H9 (cell line): ENCODE measurements at regions not wholly inside any gene's neighbourhood (a gene's known extent, or its start where the extent isn't known, plus 50 kb on each side); places are given as distances from the start of the nearest gene placed in this dataset.
"Not testable (repeated sequence)": the region's sequence is repeated elsewhere in the genome, so short reads cannot be mapped to it uniquely, and the experiment has no call there.

ENCODE experiments used
- DNase-seq: peaks from one replicate; pipeline ENCODE4 v3.0.0-alpha.2; 2017
- H2AFZ ChIP-seq: one replicate; pipeline ENCODE4 v1.6.1; 2013; ENCODE audit warnings: mild to moderate bottlenecking, low read length, control low read depth, moderate library complexity
- H2AK5ac ChIP-seq: 2 replicates; pipeline ENCODE4 v1.6.1; 2013; ENCODE audit warnings: low read length, control low read depth, mixed read lengths; ENCODE audit not compliant: insufficient read length
- H2BK120ac ChIP-seq: one replicate; pipeline ENCODE4 v1.6.1; 2013; ENCODE audit warnings: low read depth, mild to moderate bottlenecking, low read length, control low read depth, inconsistent platforms; ENCODE audit not compliant: poor library complexity, severe bottlenecking
- H2BK12ac ChIP-seq: 2 replicates; pipeline ENCODE4 v1.6.1; 2013; ENCODE audit warnings: low read length, control low read depth, mixed read lengths, low read depth; ENCODE audit not compliant: insufficient read length
- H2BK15ac ChIP-seq: 2 replicates; pipeline ENCODE4 v1.6.1; 2013; ENCODE audit warnings: low read depth, low read length, control low read depth
- H2BK20ac ChIP-seq: one replicate; pipeline ENCODE4 v1.6.1; 2013; ENCODE audit warnings: low read depth, mild to moderate bottlenecking, low read length, control low read depth, inconsistent platforms; ENCODE audit not compliant: poor library complexity, severe bottlenecking
- H2BK5ac ChIP-seq: 2 replicates; pipeline ENCODE4 v1.6.1; 2013; ENCODE audit warnings: low read length, control low read depth, mixed read lengths; ENCODE audit not compliant: insufficient read length
- H3K14ac ChIP-seq: 2 replicates; pipeline ENCODE4 v1.6.1; 2013; ENCODE audit warnings: low read length, control low read depth; ENCODE audit not compliant: insufficient read depth
- H3K18ac ChIP-seq: 2 replicates; pipeline ENCODE4 v1.6.1; 2013; ENCODE audit warnings: low read depth, mild to moderate bottlenecking, mixed read lengths, low read length, control low read depth; ENCODE audit not compliant: insufficient read length
- H3K23ac ChIP-seq: 2 replicates; pipeline ENCODE4 v1.6.1; 2013; ENCODE audit warnings: low read length, control low read depth, mixed read lengths, low read depth; ENCODE audit not compliant: insufficient read length
- H3K23me2 ChIP-seq: 2 replicates; pipeline ENCODE4 v1.6.1; 2013; ENCODE audit warnings: low read depth, mild to moderate bottlenecking, mixed read lengths, low read length, control low read depth; ENCODE audit not compliant: insufficient read length, poor library complexity, severe bottlenecking
- H3K27ac ChIP-seq: 2 replicates; pipeline ENCODE4 v1.5.1; 2013; ENCODE audit warnings: low read length, control low read depth, mixed read lengths, low read depth; ENCODE audit not compliant: insufficient read length
- H3K27me3 ChIP-seq: 2 replicates; pipeline ENCODE4 v1.6.1; 2013; ENCODE audit warnings: low read length, control low read depth, inconsistent platforms; ENCODE audit not compliant: insufficient read depth
- H3K4ac ChIP-seq: 2 replicates; pipeline ENCODE4 v1.6.1; 2013; ENCODE audit warnings: low read depth, mild to moderate bottlenecking, control low read depth, inconsistent platforms, low read length, moderate library complexity
- H3K4me1 ChIP-seq: 2 replicates; pipeline ENCODE4 v1.6.1; 2013; ENCODE audit warnings: low read length, control low read depth, inconsistent platforms; ENCODE audit not compliant: insufficient read depth
- H3K4me2 ChIP-seq: 2 replicates; pipeline ENCODE4 v1.6.1; 2013; ENCODE audit warnings: low read length, control low read depth, mixed read lengths; ENCODE audit not compliant: insufficient read length, insufficient read depth
- H3K56ac ChIP-seq: 2 replicates; pipeline ENCODE4 v1.6.1; 2013; ENCODE audit warnings: low read depth, mild to moderate bottlenecking, mixed read lengths, low read length, control low read depth; ENCODE audit not compliant: insufficient read length
- H3K79me1 ChIP-seq: 2 replicates; pipeline ENCODE4 v1.6.1; 2013; ENCODE audit warnings: low read depth, mild to moderate bottlenecking, moderate library complexity, low read length, control low read depth, inconsistent platforms; ENCODE audit not compliant: insufficient read depth, poor library complexity, severe bottlenecking
- H3K79me2 ChIP-seq: 2 replicates; pipeline ENCODE4 v1.6.1; 2013; ENCODE audit warnings: low read length, control low read depth, inconsistent platforms; ENCODE audit not compliant: insufficient read depth
- H3K9ac ChIP-seq: 2 replicates; pipeline ENCODE4 v1.6.1; 2013; ENCODE audit warnings: low read length, control low read depth, mixed read lengths; ENCODE audit not compliant: insufficient read length; ENCODE audit errors: extremely low read depth
- H3K9me3 ChIP-seq: one replicate; pipeline ENCODE4 v1.6.1; 2013; ENCODE audit warnings: low read depth, low read length, inconsistent platforms; ENCODE audit not compliant: control insufficient read depth
- H3T11ph ChIP-seq: one replicate; pipeline ENCODE4 v1.6.1; 2013; ENCODE audit warnings: mild to moderate bottlenecking, low read length, control low read depth, inconsistent platforms
- H4K20me1 ChIP-seq: one replicate; pipeline ENCODE4 v1.6.1; 2013; ENCODE audit not compliant: control insufficient read depth, insufficient read length, insufficient read depth
- H4K5ac ChIP-seq: 2 replicates; pipeline ENCODE4 v1.6.1; 2013; ENCODE audit warnings: low read depth, mild to moderate bottlenecking, mixed read lengths, low read length, control low read depth; ENCODE audit not compliant: insufficient read length
- H4K8ac ChIP-seq: replicated peaks from 2 replicates; pipeline ENCODE4 v1.6.1; 2013; ENCODE audit warnings: low read length, control low read depth, mixed read lengths, low read depth; ENCODE audit not compliant: insufficient read length
- H4K91ac ChIP-seq: 2 replicates; pipeline ENCODE4 v1.6.1; 2013; ENCODE audit warnings: low read depth, mild to moderate bottlenecking, moderate library complexity, mixed read lengths, low read length, control low read depth; ENCODE audit not compliant: insufficient read length
- H3K27ac Mint-ChIP-seq, 3 experiments: 2 replicates in 2 of 3; 3 replicates in 1 of 3; pipeline ENCODE4 v1.8.0; 2020 to 2021; ENCODE audit warnings: mixed read lengths in 3 of 3, mild to moderate bottlenecking in 1 of 3, moderate library complexity in 1 of 3
- H3K27me3 Mint-ChIP-seq: 2 replicates; pipeline ENCODE4 v1.8.0; 2021; ENCODE audit warnings: low read depth, mild to moderate bottlenecking, moderate library complexity, mixed read lengths
- H3K36me3 Mint-ChIP-seq, 3 experiments: 2 replicates in 2 of 3; 3 replicates in 1 of 3; pipeline ENCODE4 v1.8.0; 2020 to 2021; ENCODE audit warnings: low read depth in 3 of 3, mixed read lengths in 3 of 3; ENCODE audit not compliant: insufficient read depth in 1 of 3
- H3K4me1 Mint-ChIP-seq, 2 experiments: 2 replicates each; pipeline ENCODE4 v1.8.0; 2020; ENCODE audit warnings: mixed read lengths in 2 of 2
- H3K4me3 Mint-ChIP-seq, 2 experiments: 2 replicates in 1 of 2; 3 replicates in 1 of 2; pipeline ENCODE4 v1.8.0; 2020 to 2021; ENCODE audit warnings: mild to moderate bottlenecking in 2 of 2, mixed read lengths in 2 of 2, moderate library complexity in 1 of 2
- H3K9me3 Mint-ChIP-seq, 2 experiments: 2 replicates in 1 of 2; 3 replicates in 1 of 2; pipeline ENCODE4 v1.8.0; 2020; ENCODE audit warnings: mild to moderate bottlenecking in 2 of 2, mixed read lengths in 2 of 2, moderate library complexity in 1 of 2
- WGBS: extraction: QIAGEN DNeasy Blood & Tissue Kit; methylation state at CpG from one replicate; pipeline ENCODE4 v1.1.7; 2013; ENCODE audit warnings: missing lambda C conversion rate, low lambda C conversion rate, mixed read lengths; ENCODE audit not compliant: insufficient read length; ENCODE audit errors: extremely low coverage; 5-methylcytosine and 5-hydroxymethylcytosine counted together

DNA sequence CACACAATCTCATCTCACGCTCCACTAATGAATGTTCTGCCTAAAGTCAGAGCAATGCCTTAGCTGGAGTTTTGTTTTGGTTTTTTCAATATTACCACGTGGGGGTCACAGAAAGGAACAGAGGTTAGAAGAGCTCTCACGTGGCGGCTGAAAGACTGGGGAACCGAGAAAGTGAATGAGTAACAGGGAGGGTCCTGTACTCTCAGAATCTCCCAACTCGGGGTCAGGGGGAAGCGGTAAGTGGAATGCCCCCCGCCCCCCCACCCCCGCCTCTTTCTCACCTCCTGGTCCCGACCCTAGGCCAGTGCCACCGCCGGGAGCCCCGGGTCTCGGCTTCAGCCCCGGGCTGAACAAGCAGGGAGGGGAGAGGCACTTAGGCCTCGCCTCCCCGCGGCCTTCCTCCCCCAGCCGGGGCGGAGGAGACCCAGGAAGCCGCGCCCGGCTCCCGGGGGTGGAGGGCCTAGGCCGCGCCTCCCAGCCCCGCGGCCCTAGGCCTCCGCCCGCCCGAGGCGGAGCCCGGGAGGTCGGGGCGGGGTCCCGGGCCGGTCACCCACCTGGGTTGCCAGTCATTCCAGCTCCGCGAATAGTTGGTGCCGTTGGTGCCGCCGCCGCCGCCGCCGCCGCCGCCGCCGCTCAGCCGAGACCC lies 98.0 kb upstream of the METTL9 start:
- WGBS, result no CpG with 5 or more reads among the region's 51 CpGs
- H2BK20ac ChIP-seq, H3K9ac ChIP-seq, H4K91ac ChIP-seq, H3K4me1 ChIP-seq, H2AFZ ChIP-seq, H3K4ac ChIP-seq, H3K79me1 ChIP-seq, H3K9me3 ChIP-seq, H2BK15ac ChIP-seq, H3K27ac ChIP-seq, H3K18ac ChIP-seq, H4K20me1 ChIP-seq, H2BK120ac ChIP-seq, H3K23ac ChIP-seq, H2AK5ac ChIP-seq, H4K8ac ChIP-seq, H3K14ac ChIP-seq, H4K5ac ChIP-seq, H3T11ph ChIP-seq, H3K56ac ChIP-seq, H3K27me3 Mint-ChIP-seq, H3K23me2 ChIP-seq, H3K4me2 ChIP-seq, H2BK5ac ChIP-seq, H3K9me3 Mint-ChIP-seq, H2BK12ac ChIP-seq, H3K79me2 ChIP-seq, DNase-seq, H3K27me3 ChIP-seq: not testable (repeated sequence)
- peaks cover 4 to 12% (median 9%) of the 10 kb centered on the region in 3 experiments; a peak in 6 of 7 replicates for H3K36me3 Mint-ChIP-seq
- H3K27ac Mint-ChIP-seq, result peak overlapping the region; percentile 70 to 95 (median 94); a peak in 5 of 7 replicates
- H3K4me1 Mint-ChIP-seq, result peaks cover 10 to 11% of the 10 kb centered on the region in 2 experiments
- peak overlapping the region; percentile 86 to 89 for H3K4me3 Mint-ChIP-seq
